Activated naive CD8-positive, alpha-beta T cell treated with anti-CD3 and anti-CD28 coated beads, Interleukin-2, amount 10 ng/mL, durations not matched to agents 7 days and 5 days (primary cell): ENCODE measurements at regions not wholly inside any gene's neighbourhood (a gene's known extent, or its start where the extent isn't known, plus 50 kb on each side); places are given as distances from the start of the nearest gene placed in this dataset.
"Not testable (repeated sequence)": the region's sequence is repeated elsewhere in the genome, so short reads cannot be mapped to it uniquely, and the experiment has no call there.

Source experiments
- ATAC-seq: fragments of 150-1000 bp; cut with Tn5 transposase; one replicate; pipeline ENCODE4 v1.10.0; 2021; ENCODE audit warnings: low read depth, moderate library complexity
- POLR2A ChIA-PET: fragments of 350-600 bp; sonication (Branson Sonifier 250); formaldehyde crosslinking; loops from one replicate; lab custom pipeline; 2021; ENCODE audit warnings: antibody characterized with exemption; lab: Charles Lee
- DNase-seq: peaks from one replicate; pipeline ENCODE4 v3.0.0; 2021
- H3K27ac Mint-ChIP-seq: one replicate; pipeline ENCODE4 v1.8.0; 2022; ENCODE audit warnings: mild to moderate bottlenecking, mixed read lengths
- H3K27me3 Mint-ChIP-seq: one replicate; pipeline ENCODE4 v1.8.0; 2022; ENCODE audit warnings: mild to moderate bottlenecking, moderate library complexity, mixed read lengths
- H3K36me3 Mint-ChIP-seq: one replicate; pipeline ENCODE4 v1.8.0; 2021; ENCODE audit warnings: mild to moderate bottlenecking, mixed read lengths
- H3K4me1 Mint-ChIP-seq: one replicate; pipeline ENCODE4 v1.8.0; 2021; ENCODE audit warnings: mixed read lengths
- H3K4me3 Mint-ChIP-seq: one replicate; pipeline ENCODE4 v1.8.0; 2022; ENCODE audit warnings: mild to moderate bottlenecking, moderate library complexity, mixed read lengths
- H3K9me3 Mint-ChIP-seq: one replicate; pipeline ENCODE4 v1.8.0; 2021; ENCODE audit warnings: mixed read lengths

- ATAC-seq (no peak), DNase-seq (no peak)
- peaks cover 2% of the 10 kb centered on the region for H3K4me1 Mint-ChIP-seq
- POLR2A ChIA-PET: no interaction called here
- no peak overlapping the region for H3K27ac Mint-ChIP-seq
- H3K9me3 Mint-ChIP-seq: no peaks in the 10 kb centered on the region
- no peak overlapping the region for H3K4me3 Mint-ChIP-seq
- peaks cover 24% of the 10 kb centered on the region for H3K27me3 Mint-ChIP-seq
- H3K36me3 Mint-ChIP-seq: no peaks in the 10 kb centered on the region
Observed at GRCh38 chr1:157371826-157372225, 180.5 kb downstream of the FCRL5 start.

GRCh38 chr1:157371221-157371620 is 181.1 kb downstream of the FCRL5 start:
- ATAC-seq (no peak), DNase-seq (no peak)
- Mint-ChIP-seq H3K27ac (no peak overlapping the region), H3K36me3 (no peaks in the 10 kb centered on the region), H3K27me3 (peaks cover 24% of the 10 kb centered on the region), H3K4me3 (no peak overlapping the region), H3K4me1 (peaks cover 2% of the 10 kb centered on the region), H3K9me3 (no peaks in the 10 kb centered on the region)
- POLR2A ChIA-PET: no interaction called here

- DNase-seq: no peak
- Mint-ChIP-seq H3K4me1 (peaks cover 2% of the 10 kb centered on the region), H3K27ac (no peak overlapping the region), H3K36me3 (no peaks in the 10 kb centered on the region), H3K9me3 (no peaks in the 10 kb centered on the region), H3K4me3 (no peak overlapping the region), H3K27me3 (peaks cover 20% of the 10 kb centered on the region)
- POLR2A ChIA-PET: no interaction called here
- ATAC-seq: no peak
Observed at GRCh38 chr1:157370698-157371097, 181.6 kb downstream of the FCRL5 start.

- ATAC-seq (no peak), DNase-seq (no peak)
- H3K36me3 Mint-ChIP-seq: no peaks in the 10 kb centered on the region
- no peak overlapping the region for H3K4me3 Mint-ChIP-seq
- H3K9me3 Mint-ChIP-seq: no peaks in the 10 kb centered on the region
- POLR2A ChIA-PET: no interaction called here
- H3K4me1 Mint-ChIP-seq: peaks cover 2% of the 10 kb centered on the region
- peaks cover 17% of the 10 kb centered on the region for H3K27me3 Mint-ChIP-seq
- no peak overlapping the region for H3K27ac Mint-ChIP-seq
Observed at GRCh38 chr1:157369808-157370521, 182.3 kb downstream of the FCRL5 start.

GRCh38 chr1:157368941-157369340 is 183.4 kb downstream of the FCRL5 start:
- ATAC-seq, H3K36me3 Mint-ChIP-seq, DNase-seq, H3K27ac Mint-ChIP-seq, H3K4me3 Mint-ChIP-seq, H3K4me1 Mint-ChIP-seq, H3K9me3 Mint-ChIP-seq, POLR2A ChIA-PET: not testable (repeated sequence)
- peaks cover 11% of the 10 kb centered on the region for H3K27me3 Mint-ChIP-seq

- Mint-ChIP-seq H3K4me3 (no peak overlapping the region), H3K27ac (no peak overlapping the region), H3K4me1 (peaks cover 2% of the 10 kb centered on the region), H3K36me3 (no peaks in the 10 kb centered on the region), H3K27me3 (peaks cover 11% of the 10 kb centered on the region), H3K9me3 (no peaks in the 10 kb centered on the region)
- POLR2A ChIA-PET: no interaction called here
- ATAC-seq (no peak), DNase-seq (no peak)
Observed at GRCh38 chr1:157368363-157368762, 184.0 kb downstream of the FCRL5 start.

GRCh38 chr1:157367870-157368269 is 184.4 kb downstream of the FCRL5 start:
- no peaks in the 10 kb centered on the region for H3K36me3 Mint-ChIP-seq
- H3K4me3 Mint-ChIP-seq: no peak overlapping the region
- peaks cover 11% of the 10 kb centered on the region for H3K27me3 Mint-ChIP-seq
- no peaks in the 10 kb centered on the region for H3K9me3 Mint-ChIP-seq
- POLR2A ChIA-PET: no interaction called here
- DNase-seq (no peak), ATAC-seq (no peak)
- H3K4me1 Mint-ChIP-seq: peaks cover 2% of the 10 kb centered on the region
- no peak overlapping the region for H3K27ac Mint-ChIP-seq

GRCh38 chr1:157367091-157367739 is 185.1 kb downstream of the FCRL5 start:
- DNase-seq (no peak), ATAC-seq (no peak)
- POLR2A ChIA-PET: no interaction called here
- Mint-ChIP-seq H3K4me1 (peaks cover 2% of the 10 kb centered on the region), H3K9me3 (no peaks in the 10 kb centered on the region), H3K27me3 (peaks cover 11% of the 10 kb centered on the region), H3K27ac (no peak overlapping the region), H3K36me3 (no peaks in the 10 kb centered on the region), H3K4me3 (no peak overlapping the region)

GRCh38 chr1:157364612-157365011 is 187.7 kb downstream of the FCRL5 start:
- Mint-ChIP-seq H3K36me3 (no peaks in the 10 kb centered on the region), H3K9me3 (no peaks in the 10 kb centered on the region), H3K27ac (no peak overlapping the region), H3K4me3 (no peak overlapping the region), H3K4me1 (no peaks in the 10 kb centered on the region), H3K27me3 (peaks cover 15% of the 10 kb centered on the region)
- POLR2A ChIA-PET: no interaction called here
- no peak for DNase-seq
- ATAC-seq: no peak

- Mint-ChIP-seq H3K4me3 (no peak overlapping the region), H3K9me3 (no peaks in the 10 kb centered on the region), H3K27ac (no peak overlapping the region), H3K4me1 (no peaks in the 10 kb centered on the region), H3K36me3 (no peaks in the 10 kb centered on the region), H3K27me3 (peaks cover 11% of the 10 kb centered on the region)
- POLR2A ChIA-PET: no interaction called here
- DNase-seq (no peak), ATAC-seq (no peak)
Observed at GRCh38 chr1:157363660-157364140, 188.6 kb downstream of the FCRL5 start.

GRCh38 chr1:157360023-157360390 is 192.3 kb downstream of the FCRL5 start:
- no peak for ATAC-seq
- Mint-ChIP-seq H3K4me1 (peaks cover 2% of the 10 kb centered on the region), H3K9me3 (no peaks in the 10 kb centered on the region), H3K27me3 (peaks cover 11% of the 10 kb centered on the region), H3K36me3 (no peaks in the 10 kb centered on the region), H3K27ac (no peak overlapping the region), H3K4me3 (no peak overlapping the region)
- POLR2A ChIA-PET: no interaction called here
- no peak for DNase-seq

- POLR2A ChIA-PET: no interaction called here
- H3K4me1 Mint-ChIP-seq: peaks cover 2% of the 10 kb centered on the region
- no peaks in the 10 kb centered on the region for H3K9me3 Mint-ChIP-seq
- H3K27me3 Mint-ChIP-seq: peaks cover 11% of the 10 kb centered on the region
- no peak overlapping the region for H3K27ac Mint-ChIP-seq
- no peak overlapping the region for H3K4me3 Mint-ChIP-seq
- ATAC-seq (no peak), DNase-seq (no peak)
- no peaks in the 10 kb centered on the region for H3K36me3 Mint-ChIP-seq
Observed at GRCh38 chr1:157359314-157360022, 192.8 kb downstream of the FCRL5 start.

- peaks cover 2% of the 10 kb centered on the region for H3K4me1 Mint-ChIP-seq
- H3K27me3 Mint-ChIP-seq: peaks cover 13% of the 10 kb centered on the region
- no peaks in the 10 kb centered on the region for H3K9me3 Mint-ChIP-seq
- no peaks in the 10 kb centered on the region for H3K36me3 Mint-ChIP-seq
- ATAC-seq (no peak), DNase-seq (no peak)
- H3K27ac Mint-ChIP-seq: no peak overlapping the region
- POLR2A ChIA-PET: no interaction called here
- H3K4me3 Mint-ChIP-seq: no peak overlapping the region
Observed at GRCh38 chr1:157357111-157357510, 195.2 kb downstream of the FCRL5 start.

GRCh38 chr1:157356601-157357000 is 195.7 kb downstream of the FCRL5 start:
- H3K36me3 Mint-ChIP-seq: no peaks in the 10 kb centered on the region
- H3K4me3 Mint-ChIP-seq: no peak overlapping the region
- POLR2A ChIA-PET: no interaction called here
- peaks cover 11% of the 10 kb centered on the region for H3K27me3 Mint-ChIP-seq
- peaks cover 2% of the 10 kb centered on the region for H3K4me1 Mint-ChIP-seq
- no peak overlapping the region for H3K27ac Mint-ChIP-seq
- ATAC-seq: no peak
- no peaks in the 10 kb centered on the region for H3K9me3 Mint-ChIP-seq
- DNase-seq: no peak
